Renal cortical epithelial cell (primary cell): ENCODE measurements at regions not wholly inside any gene's neighbourhood (a gene's known extent, or its start where the extent isn't known, plus 50 kb on each side); places are given as distances from the start of the nearest gene placed in this dataset.
"Not testable (repeated sequence)": the region's sequence is repeated elsewhere in the genome, so short reads cannot be mapped to it uniquely, and the experiment has no call there.

Experiments used
- DNase-seq: peaks from one replicate; pipeline ENCODE4 v3.0.0-alpha.2; 2011; ENCODE audit warnings: low read depth

DNA sequence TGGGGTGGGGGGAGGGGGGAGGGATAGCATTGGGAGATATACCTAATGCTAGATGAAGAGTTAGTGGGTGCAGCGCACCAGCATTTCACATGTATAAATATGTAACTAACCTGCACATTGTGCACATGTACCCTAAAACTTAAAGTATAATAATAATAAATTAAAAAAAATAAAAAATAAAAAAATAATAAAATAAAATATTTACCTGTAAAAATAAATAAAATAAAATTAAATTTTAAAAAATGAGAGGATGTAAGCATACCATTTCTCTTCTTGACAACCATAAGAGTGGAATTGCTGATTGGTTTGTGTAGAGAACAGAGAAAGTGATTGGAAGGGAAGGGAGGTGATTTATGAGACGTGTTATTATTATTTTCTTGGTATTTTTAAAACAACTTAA lies 609.5 kb upstream of the CYLC2 start:
- DNase-seq, result not testable (repeated sequence)

DNA sequence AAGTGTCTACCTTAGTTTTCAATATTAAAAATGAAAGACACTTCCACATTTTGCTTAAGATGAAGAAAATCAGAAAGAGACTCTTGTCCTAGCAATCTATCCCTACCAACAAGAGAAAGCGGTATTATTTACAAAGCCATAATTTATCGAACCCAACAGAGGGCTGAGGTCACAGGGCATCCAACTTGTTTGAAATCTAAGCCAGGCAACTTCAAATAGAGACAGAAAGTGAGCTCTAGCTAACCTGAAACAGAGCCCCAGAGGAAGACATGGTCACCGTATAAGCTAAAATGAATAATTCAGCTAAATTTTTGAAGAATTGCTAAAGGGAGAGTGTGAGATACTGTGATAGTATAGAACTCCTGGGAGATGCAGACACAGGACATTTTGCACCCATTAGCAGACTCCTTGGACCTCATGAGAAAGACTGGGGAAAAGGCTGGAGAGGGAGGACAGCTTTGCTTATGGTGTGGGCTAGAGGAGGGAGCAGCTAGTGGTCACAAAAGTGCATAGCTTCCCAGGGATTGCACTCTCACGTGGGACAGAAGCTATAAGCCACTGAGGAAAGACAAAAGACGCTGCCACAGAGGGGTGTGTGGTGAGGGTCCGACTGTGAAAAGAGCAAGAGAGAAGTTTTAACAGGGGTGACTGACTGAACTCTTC lies 624.2 kb upstream of the GRIN3A start:
- no peak for DNase-seq

DNA sequence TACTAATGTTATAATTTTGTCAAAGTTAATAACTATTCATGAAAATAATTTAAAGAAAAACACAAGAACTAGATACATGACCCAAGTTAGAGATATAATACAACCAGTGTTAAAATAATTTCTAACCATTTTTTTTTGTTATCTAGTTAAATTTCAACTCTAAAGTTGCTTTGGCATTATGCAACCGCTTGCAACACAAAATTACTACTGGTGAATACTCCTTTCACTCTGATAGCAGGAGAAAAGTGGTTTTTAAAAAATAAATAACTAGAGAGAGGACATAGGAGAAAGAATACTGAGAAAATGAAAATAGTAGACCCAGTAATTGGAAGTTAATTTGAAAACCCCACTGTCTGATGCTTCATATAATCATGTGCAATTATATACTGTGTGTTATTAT lies 622.4 kb upstream of the GRIN3A start:
- no peak for DNase-seq

DNA sequence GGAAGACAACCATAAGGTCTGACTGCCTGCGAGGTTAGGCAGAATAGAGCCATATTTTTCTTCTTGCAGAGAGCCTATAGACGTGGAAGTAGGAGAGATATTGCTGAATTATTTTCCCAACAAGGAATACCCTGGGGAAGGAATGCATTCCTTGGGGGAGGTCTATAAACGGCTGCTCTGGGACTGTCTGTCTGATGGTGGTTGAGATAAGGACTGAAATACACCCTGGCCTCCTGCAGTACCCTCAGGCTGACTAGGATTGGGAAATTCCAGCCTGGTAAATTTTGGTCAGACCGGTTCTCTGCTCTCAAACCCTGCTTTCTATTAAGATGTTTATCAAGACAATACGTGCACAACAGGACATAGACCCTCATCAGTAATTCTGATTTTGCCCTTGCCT lies 617.5 kb upstream of the GRIN3A start:
- DNase-seq, result no peak

DNA sequence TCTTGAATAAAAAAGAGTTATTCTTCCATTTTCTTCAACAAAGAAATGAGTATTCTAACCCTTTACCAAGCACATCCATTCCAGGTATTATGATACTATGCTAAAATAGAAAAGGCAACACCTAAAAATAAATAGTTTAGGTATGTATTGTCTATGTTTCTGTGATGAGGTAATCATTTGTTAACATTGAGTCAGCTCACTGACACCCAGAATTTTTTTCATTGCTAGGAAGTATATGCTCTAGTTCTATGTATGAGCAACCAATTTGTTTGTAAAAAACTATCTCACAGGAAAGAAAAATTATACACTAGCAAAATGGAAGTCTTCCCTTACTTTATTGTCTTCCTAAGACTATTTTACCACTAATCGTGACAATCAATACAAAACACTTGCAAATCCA lies 615.6 kb upstream of the GRIN3A start:
- DNase-seq, result no peak

DNA sequence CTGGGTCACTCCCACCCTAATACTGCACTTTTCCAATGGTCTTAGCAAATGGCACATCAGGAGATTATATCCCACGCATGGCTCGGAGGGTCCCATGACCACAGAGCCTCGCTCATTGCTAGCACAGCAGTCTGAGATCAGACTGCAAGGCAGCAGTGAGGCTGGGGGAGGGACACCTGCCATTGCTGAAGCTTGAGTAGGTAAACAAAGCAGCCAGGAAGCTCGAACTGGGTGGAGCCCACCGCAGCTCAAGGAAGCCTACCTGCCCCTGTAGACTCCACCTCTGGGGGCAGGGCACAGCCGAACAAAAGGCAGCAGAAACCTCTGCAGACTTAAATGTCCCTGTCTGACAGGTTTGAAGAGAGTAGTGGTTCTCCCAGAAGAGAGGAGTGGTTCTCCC lies 599.0 kb upstream of the GRIN3A start:
- not testable (repeated sequence) for DNase-seq

DNA sequence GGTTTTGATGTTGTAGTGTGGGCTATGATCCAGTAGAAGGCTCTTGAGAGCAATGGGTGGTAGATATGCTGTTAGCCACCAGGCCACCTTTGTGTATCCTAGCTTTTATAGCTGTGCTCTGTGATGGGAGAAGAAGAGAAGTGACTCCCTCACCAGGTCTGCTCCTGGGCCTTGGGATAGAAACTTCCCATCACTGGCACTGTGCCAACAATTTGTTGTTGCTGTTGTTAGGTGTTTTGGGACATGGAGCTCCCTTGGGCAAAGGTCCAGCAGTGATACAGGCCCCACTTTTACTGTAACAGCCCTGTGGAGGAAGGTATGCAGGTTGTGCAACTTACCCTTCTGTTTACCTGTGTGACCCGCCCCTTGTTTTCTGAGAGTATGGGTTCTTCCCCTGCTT lies 570.9 kb upstream of the GRIN3A start:
- no peak for DNase-seq

DNA sequence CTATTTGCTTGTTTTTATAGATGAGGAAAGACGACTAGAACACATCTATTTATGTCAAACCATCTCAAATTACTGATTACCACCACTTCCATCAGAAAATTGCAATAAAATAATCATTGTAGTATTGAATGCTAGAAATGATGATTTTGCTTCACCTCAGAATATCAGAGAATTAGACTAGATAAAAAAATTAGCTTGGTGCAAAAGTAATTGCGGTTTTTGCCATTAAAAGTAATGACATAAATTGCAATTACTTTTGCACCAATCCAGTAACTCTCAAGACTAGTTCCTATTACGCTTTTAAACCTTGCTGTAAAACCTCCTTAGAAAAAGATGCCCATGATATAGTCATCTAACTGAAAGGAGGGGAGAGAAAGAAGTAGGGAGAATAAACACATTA lies 556.7 kb upstream of the GRIN3A start:
- DNase-seq, result no peak

DNA sequence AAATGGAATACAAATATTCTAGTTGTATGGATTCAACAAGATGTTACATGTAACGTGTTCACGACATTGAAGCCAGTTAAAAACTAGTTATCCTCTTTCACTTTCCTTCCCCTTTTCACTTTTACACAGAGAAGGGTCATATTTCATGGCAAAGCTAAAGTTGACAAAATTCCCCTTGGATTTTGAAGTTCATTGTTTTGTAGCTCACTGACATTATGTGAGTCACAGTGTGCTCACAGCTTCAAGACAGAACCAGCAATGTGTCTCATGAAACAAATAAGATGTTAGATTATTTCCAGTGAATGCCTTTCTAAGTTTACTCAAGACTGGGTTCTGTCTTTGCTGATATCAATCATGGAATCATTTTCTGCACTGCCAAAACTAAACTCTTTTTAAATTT lies 535.5 kb upstream of the GRIN3A start:
- peak; percentile 41 for DNase-seq

DNA sequence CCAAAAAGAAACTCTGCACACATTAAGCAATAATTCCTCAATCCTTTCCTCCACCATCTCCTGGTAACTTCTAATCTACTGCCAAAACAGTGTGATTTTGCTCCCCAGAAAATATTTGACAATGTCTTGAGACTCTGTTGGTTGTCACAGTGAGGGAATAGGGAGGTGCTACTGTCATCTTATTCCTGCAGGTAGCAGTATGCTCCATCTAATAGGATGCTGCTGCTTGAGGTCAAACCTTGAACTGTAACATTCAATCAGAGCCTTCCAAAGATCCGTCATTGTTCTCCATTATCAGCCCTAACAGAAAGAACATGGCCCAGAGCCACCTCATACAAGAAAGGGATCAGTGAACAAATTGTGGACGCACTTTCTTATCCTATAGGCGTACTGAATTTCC lies 514.7 kb upstream of the GRIN3A start:
- DNase-seq, result no peak

DNA sequence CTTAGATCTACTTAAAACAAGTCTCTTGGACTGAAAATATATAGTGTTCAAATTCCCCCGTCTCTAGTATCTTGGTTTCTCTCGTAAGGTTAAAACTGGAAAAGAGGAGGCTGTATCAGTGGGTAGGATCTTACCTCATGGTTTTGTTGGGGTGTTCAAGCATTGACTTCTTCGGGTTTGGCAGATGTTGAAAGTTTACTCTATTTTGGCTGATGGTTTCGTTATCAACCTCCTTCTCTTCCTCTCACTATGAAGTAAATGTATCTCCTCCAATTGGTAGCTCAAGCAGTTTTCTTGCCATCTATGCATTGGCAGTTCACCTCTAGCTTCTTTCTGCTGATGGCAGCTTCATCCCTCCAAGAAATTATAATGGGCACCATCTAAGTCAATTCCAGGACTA lies 506.5 kb upstream of the GRIN3A start:
- no peak for DNase-seq

DNA sequence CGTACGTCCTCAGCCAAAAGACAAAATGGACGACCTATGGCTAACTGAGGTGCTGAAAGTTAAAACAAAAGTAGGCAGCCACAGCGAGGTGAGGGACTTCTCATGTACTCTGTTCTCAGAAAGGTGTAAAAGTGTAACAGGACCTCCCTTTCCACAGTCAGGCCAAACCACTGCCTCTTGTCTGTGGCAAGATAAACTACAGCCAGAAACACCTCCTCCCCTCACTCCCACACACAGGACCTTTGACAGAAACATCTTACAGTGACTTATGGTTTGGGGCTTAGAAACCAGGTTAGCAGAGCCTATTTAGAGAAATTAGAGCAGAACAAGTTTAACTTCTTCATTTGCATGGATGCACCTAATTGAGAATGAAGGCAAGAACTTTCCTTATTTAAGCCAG lies 499.1 kb upstream of the GRIN3A start:
- no peak for DNase-seq

DNA sequence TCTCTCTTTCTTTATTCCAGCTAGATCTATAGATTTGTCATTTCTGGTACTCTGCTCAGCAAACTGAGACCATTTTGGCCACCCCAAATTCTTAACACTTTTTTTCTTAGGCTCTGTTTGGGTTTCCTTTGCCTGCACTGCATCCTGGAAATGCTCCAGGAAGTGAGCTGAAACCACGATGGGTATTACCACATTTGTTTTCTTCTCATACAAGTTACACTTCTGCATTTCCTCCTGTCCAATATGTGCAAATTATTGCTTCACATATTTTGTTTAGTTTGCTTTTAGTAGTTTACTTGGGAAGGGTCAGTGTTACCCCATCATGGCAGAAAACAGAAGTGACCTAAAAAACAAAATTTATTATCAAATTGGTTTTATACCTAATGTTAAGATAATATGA lies 498.6 kb upstream of the GRIN3A start:
- DNase-seq, result no peak

DNA sequence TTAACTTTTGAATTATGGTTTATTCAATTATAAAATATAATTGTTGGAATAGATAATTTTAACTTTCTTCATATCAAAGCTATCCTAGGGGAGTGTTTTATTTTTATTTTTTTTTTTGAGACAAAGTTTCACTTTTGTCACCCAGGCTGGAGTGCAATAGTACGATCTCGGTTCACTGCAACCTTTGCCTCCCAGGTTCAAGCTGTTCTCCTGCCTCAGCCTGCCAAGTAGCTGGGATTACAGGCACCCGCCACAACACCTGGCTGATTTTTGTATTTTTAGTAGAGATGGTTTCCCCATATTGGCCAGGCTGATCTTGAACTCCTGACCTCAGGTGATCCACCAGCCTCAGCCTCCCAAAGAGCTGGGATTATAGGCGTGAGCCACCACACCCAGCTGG lies 489.0 kb upstream of the GRIN3A start:
- not testable (repeated sequence) for DNase-seq

DNA sequence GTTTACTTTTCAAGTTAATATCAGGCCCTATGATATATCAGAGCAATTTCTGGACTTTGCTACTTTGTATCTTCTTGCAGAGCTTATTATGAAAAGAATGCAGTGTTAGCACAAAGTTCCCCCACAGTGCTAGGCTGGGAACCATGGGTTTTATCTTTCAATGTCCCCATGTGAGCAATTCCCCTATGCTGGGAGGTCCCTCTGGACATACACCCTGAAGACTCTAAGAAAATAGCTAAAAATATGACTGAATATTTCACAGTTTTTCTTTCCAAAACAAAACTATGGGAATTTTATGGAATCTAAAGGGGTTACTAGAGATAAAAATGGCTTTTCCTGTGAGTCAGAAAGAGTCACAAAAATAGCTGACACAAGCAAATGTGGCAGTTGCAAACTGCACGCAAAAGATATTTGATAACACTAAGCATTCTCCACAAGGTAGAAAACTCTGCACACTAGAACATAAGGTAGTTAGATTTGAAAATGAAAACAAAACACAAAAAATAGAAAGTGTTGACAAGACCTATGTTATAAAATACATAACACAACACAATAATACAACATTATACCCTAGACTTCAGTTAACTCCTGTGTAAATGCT lies 487.5 kb upstream of the GRIN3A start:
- DNase-seq, result no peak

DNA sequence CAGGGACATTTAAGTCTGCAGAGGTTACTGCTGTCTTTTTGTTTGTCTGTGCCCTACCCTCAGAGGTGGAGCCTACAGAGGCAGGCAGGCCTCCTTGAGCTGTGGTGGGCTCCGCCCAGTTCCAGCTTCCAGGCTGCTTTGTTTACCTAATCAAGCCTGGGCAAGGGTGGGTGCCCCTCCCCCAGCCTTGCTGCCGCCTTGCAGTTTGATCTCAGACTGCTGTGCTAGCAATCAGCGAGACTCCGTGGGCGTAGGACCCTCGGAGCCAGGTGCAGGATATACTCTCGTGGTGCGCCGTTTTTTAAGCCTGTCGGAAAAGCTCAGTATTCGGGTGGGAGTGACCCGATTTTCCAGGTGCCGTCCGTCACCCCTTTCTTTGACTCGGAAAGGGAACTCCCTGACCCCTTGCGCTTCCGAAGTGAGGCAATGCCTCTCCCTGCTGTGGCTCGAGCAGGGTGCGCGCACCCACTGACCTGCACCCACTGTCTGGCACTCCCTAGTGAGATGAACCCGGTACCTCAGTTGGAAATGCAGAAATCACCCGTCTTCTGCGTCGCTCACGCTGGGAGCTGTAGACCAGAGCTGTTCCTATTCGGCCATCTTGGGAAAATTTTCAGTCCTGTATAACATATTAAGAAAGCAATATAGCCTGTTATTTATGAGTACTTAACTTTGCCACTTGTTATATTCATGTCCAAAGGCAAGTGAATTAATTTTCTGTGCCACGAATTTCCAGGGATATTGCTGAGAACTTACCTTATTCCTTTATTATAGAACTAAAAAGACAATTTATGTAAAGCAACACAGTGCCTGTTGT lies 485.1 kb upstream of the GRIN3A start:
- DNase-seq, result not testable (repeated sequence)

DNA sequence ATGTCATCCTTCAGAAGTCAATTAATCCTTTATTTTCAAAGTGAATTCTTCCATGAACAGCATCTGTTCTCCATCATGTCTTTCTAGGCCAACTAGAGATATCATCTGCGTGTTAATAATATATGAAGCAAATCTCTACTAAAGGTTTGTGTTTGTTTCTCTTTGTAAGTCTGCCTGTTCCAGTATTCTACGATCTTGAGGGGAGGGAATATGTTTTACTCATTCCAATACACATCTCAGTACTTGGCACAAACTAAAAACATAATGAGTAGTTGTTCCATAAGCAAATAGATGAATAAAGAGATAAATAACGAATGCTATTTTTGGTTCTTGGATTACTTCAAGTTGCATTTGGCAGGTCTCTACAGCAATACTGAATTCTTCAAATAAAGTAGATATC lies 470.7 kb upstream of the GRIN3A start:
- no peak for DNase-seq

DNA sequence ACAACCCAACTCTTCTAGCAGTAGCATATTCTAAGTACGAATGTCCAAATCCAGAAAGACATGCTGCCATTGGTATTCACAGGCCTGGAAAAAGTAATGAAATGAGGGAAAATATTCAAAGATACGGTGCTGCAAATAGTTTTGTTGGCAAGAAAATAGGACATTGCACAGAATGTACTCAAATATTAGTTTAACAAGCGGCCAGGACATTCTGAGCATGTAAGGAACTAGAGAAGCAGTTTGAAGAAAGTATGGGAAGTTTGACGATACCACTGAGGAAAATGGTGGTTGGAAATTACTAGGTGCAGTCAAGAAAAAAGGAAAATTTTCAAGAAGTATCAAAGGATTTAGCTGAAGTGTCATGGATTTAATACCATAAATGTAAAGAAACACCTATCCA lies 468.0 kb upstream of the GRIN3A start:
- DNase-seq, result no peak

DNA sequence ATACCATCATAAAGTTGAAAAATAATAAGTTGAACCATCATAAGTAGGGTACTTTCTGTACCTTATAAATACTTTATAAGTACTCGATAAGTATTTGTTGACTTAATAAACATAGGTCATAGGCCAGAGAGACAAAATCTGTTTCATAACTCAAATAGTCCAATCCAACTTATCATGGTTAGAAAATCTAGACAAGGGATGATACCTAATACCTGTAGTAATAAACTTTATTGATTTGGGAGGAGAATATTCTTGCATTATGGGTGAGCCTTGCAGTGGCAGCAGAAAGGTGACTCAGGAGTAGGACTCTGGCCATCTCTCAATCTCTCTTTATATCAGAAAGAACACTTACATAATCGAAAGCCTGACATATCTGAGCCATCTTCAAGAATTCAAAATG lies 466.8 kb upstream of the GRIN3A start:
- no peak for DNase-seq

DNA sequence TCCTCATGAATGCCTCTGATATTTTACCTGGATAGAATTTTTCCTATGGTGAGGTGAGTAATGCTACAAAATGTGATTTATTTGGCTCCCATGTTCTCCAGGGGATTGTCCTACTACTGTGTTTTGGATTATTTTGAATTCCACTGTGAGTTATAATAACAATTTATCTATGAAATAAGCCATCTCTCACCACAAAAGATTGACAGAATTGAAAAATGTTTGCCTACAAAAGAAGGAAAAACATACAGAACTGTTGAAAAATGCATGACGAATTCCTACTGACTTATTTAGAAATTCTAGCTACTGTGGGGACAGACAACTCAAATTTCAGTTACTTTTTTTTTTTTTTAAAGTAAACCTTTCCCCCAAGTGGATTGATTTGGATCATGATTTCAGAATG lies 463.7 kb upstream of the GRIN3A start:
- no peak for DNase-seq

DNA sequence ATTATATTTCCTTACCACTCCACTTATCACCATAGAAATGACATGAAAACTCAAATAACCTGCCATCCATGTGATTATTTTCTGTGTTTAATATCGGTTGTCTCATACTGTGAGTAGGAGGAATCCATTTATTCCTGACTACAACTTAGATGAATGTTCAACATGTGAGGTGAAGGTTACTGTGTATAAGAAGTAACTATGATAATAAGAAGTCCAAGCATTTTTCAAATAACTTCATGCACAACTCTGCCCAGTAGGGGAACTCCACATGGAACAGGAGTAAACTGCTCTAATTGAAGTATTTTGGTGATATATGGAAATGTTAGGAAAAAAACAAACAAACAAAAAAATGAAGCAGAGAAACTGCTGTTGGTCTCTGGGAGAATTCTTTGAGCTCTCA lies 447.5 kb upstream of the GRIN3A start:
- peak; percentile 35 for DNase-seq

DNA sequence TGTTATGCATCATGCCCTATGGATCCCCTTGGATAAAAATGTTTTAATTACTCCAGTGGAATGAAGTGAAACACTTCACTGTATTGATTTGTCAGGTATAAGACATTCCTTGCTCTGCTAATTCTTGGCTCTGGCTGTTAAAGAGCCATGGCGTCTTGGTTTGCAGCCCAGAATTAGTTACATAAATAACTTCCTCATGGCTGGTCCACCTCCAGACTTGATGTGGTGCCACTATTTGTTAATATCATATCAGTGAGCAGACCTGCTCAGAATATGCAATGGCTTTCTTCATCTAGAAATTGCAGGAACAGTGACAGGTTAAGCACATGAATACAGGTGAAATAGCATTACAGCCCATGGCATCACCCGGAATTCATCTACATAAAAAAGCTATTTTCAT lies 446.9 kb upstream of the GRIN3A start:
- no peak for DNase-seq

DNA sequence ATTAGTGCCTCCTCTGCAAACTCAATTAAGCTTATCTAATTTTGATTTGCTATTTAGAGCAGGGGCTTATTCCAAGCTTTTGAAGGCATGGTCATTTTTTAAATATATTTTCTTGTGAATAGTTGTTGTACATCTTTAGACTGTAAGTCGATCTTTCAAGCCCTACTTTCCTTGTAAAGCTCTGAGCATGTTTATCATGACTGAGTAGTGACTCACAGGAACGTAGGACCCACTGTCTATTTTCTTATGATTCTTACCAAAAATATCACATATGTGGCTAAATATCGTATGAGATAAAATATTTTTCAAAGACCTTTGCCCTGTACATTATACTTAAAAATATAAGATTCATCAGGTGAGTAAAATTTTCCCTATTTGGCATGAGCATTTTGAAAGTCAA lies 440.4 kb upstream of the GRIN3A start:
- no peak for DNase-seq
